Mesothelial cell of epicardium (in vitro differentiated cells): ENCODE measurements at regions not wholly inside any gene's neighbourhood (a gene's known extent, or its start where the extent isn't known, plus 50 kb on each side); places are given as distances from the start of the nearest gene placed in this dataset.
"Not testable (repeated sequence)": the region's sequence is repeated elsewhere in the genome, so short reads cannot be mapped to it uniquely, and the experiment has no call there.

Source experiments
- DNase-seq, 2 experiments: peaks; one replicate each; pipeline ENCODE4 v3.0.0; 2021; ENCODE audit warnings: low spot score in 2 of 2; ENCODE audit not compliant: unreplicated experiment in 2 of 2
- H3K27ac Mint-ChIP-seq: 2 replicates; pipeline ENCODE4 v1.8.0; 2021; ENCODE audit warnings: mixed read lengths
- H3K27me3 Mint-ChIP-seq: 2 replicates; pipeline ENCODE4 v1.8.0; 2021; ENCODE audit warnings: low read depth, mixed read lengths
- H3K36me3 Mint-ChIP-seq: 2 replicates; pipeline ENCODE4 v1.8.0; 2021; ENCODE audit warnings: mixed read lengths
- H3K4me1 Mint-ChIP-seq: 2 replicates; pipeline ENCODE4 v1.8.0; 2021; ENCODE audit warnings: mixed read lengths
- H3K4me3 Mint-ChIP-seq: 2 replicates; pipeline ENCODE4 v1.8.0; 2021; ENCODE audit warnings: mild to moderate bottlenecking, moderate library complexity, mixed read lengths
- H3K9me3 Mint-ChIP-seq: 2 replicates; pipeline ENCODE4 v1.8.0; 2021; ENCODE audit warnings: mixed read lengths
- CTCF ChIP-seq: fragments of 200-600 bp; sonication (generic); IDR thresholded peaks from one replicate; pipeline ENCODE4 v1.5.0; 2021; ENCODE audit warnings: antibody characterized with exemption; ENCODE audit not compliant: unreplicated experiment

GRCh38 chr12:37545759-37546158 lies 770.8 kb upstream of the ALG10B start:
- TF ChIP-seq CTCF, result no peak
- DNase-seq, result no peak
- no peak overlapping the region for H3K27ac Mint-ChIP-seq
- no peak overlapping the region for H3K4me3 Mint-ChIP-seq
- no peaks in the 10 kb centered on the region for H3K4me1 Mint-ChIP-seq
- H3K27me3 Mint-ChIP-seq, result no peaks in the 10 kb centered on the region
- peaks cover 50% of the 10 kb centered on the region for H3K9me3 Mint-ChIP-seq
- peaks cover 4% of the 10 kb centered on the region for H3K36me3 Mint-ChIP-seq

GRCh38 chr12:37546206-37546605 lies 770.4 kb upstream of the ALG10B start:
- Mint-ChIP-seq H3K27me3 (no peaks in the 10 kb centered on the region), H3K9me3 (peaks cover 50% of the 10 kb centered on the region), H3K36me3 (peaks cover 4% of the 10 kb centered on the region), H3K4me3 (no peak overlapping the region), H3K4me1 (no peaks in the 10 kb centered on the region), H3K27ac (no peak overlapping the region)
- no peak for DNase-seq
- TF ChIP-seq CTCF, result no peak

- Mint-ChIP-seq H3K36me3 (peaks cover 4% of the 10 kb centered on the region), H3K9me3 (peaks cover 53% of the 10 kb centered on the region), H3K27ac (no peak overlapping the region), H3K4me1 (no peaks in the 10 kb centered on the region), H3K4me3 (no peak overlapping the region), H3K27me3 (no peaks in the 10 kb centered on the region)
- no peak for DNase-seq
- no peak for TF ChIP-seq CTCF
Observed at GRCh38 chr12:37546901-37547475, 769.6 kb upstream of the ALG10B start.

- Mint-ChIP-seq H3K27me3 (no peaks in the 10 kb centered on the region), H3K4me1 (no peaks in the 10 kb centered on the region), H3K27ac (no peak overlapping the region), H3K4me3 (no peak overlapping the region), H3K9me3 (peaks cover 49% of the 10 kb centered on the region), H3K36me3 (peaks cover 4% of the 10 kb centered on the region)
- TF ChIP-seq CTCF, result no peak
- DNase-seq, result no peak
Observed at GRCh38 chr12:37547611-37548010, 769.0 kb upstream of the ALG10B start.

GRCh38 chr12:37548266-37548805 lies 768.2 kb upstream of the ALG10B start:
- H3K4me3 Mint-ChIP-seq, result no peak overlapping the region

GRCh38 chr12:37556957-37557356 lies 759.6 kb upstream of the ALG10B start:
- DNase-seq, H3K4me3 Mint-ChIP-seq, H3K36me3 Mint-ChIP-seq, H3K27ac Mint-ChIP-seq, H3K4me1 Mint-ChIP-seq, H3K27me3 Mint-ChIP-seq: not testable (repeated sequence)
- H3K9me3 Mint-ChIP-seq, result peaks cover 38% of the 10 kb centered on the region

More at GRCh38 chr12:37548266-37548805, 768.2 kb upstream of the ALG10B start:
- DNase-seq, result no peak
- H3K9me3 Mint-ChIP-seq, result peaks cover 50% of the 10 kb centered on the region
- no peak overlapping the region for H3K27ac Mint-ChIP-seq
- TF ChIP-seq CTCF, result no peak
- peaks cover 9% of the 10 kb centered on the region for H3K36me3 Mint-ChIP-seq
- no peaks in the 10 kb centered on the region for H3K27me3 Mint-ChIP-seq
- H3K4me1 Mint-ChIP-seq, result no peaks in the 10 kb centered on the region
